ENCODE measurements at regions not wholly inside any gene's neighbourhood (a gene's known extent, or its start where the extent isn't known, plus 50 kb on each side); places are given as distances from the start of the nearest gene placed in this dataset.

GRCh38 chr13:22934744-22935523 lies 245.8 kb upstream of the SGCG start:
- Histone ChIP-seq H3K9me3 (no peaks in the 10 kb centered on the region), H3K4me1 (no peaks in the 10 kb centered on the region), H3K27me3 (no peaks in the 10 kb centered on the region), H3K36me3 (no peaks in the 10 kb centered on the region), H3K4me3 (no peak overlapping the region), H3K27ac (no peak overlapping the region)
- intact Hi-C loops (cut with DNase I; ENCODE audit: low total_unique reads) = no loop called here
- no peak for TF ChIP-seq CTCF (IDR thresholded peaks at IDR 0.05)
- WGBS, 5 donors = 88 to 94% (median 93%) methylated on average over 21 to 24 of the region's 25 CpGs
- DNase-seq = no peak

- no peak for DNase-seq
- TF ChIP-seq POLR2AphosphoS5 (IDR thresholded peaks at IDR 0.05) = no peak
- TF ChIP-seq CTCF (IDR thresholded peaks at IDR 0.05) = no peak
- no peak for TF ChIP-seq EP300 (IDR thresholded peaks at IDR 0.05)
- TF ChIP-seq POLR2A (IDR thresholded peaks at IDR 0.05) = no peak
- intact Hi-C loops (cut with DNase I; ENCODE audit: low total_unique reads) = no loop called here
- Histone ChIP-seq H3K27me3 (peaks cover 0 to 5% (median 0%) of the 10 kb centered on the region in 3 donors), H3K9me3 (no peaks in the 10 kb centered on the region), H3K27ac (no peak overlapping the region), H3K4me1 (no peaks in the 10 kb centered on the region), H3K4me3 (no peak overlapping the region), H3K36me3 (no peaks in the 10 kb centered on the region)
- 67 to 76% (median 73%) methylated on average over 8 to 11 of the region's 11 CpGs for WGBS, 5 donors
These were observed 244.6 kb upstream of the SGCG start for GRCh38 chr13:22936228-22936627.

GRCh38 chr13:22937241-22937640 lies 243.5 kb upstream of the SGCG start:
- Histone ChIP-seq H3K27ac (no peak overlapping the region), H3K4me1 (no peaks in the 10 kb centered on the region), H3K4me3 (no peak overlapping the region), H3K9me3 (no peaks in the 10 kb centered on the region), H3K36me3 (no peaks in the 10 kb centered on the region), H3K27me3 (peaks cover 0 to 5% (median 0%) of the 10 kb centered on the region in 3 donors)
- TF ChIP-seq POLR2A (IDR thresholded peaks at IDR 0.05) = no peak
- no peak for TF ChIP-seq CTCF (IDR thresholded peaks at IDR 0.05)
- no peak for TF ChIP-seq POLR2AphosphoS5 (IDR thresholded peaks at IDR 0.05)
- no peak for TF ChIP-seq EP300 (IDR thresholded peaks at IDR 0.05)
- intact Hi-C loops (cut with DNase I; ENCODE audit: low total_unique reads) = no loop called here
- DNase-seq = no peak
- WGBS, 5 donors = 74 to 89% (median 83%) methylated on average over 12 to 13 of the region's 13 CpGs

GRCh38 chr13:22937953-22938352 lies 242.8 kb upstream of the SGCG start:
- no peaks in the 10 kb centered on the region for H3K4me1 ChIP-seq
- WGBS, 5 donors = 84 to 93% (median 91%) methylated on average over 5 of the region's 5 CpGs
- H3K9me3 ChIP-seq = no peaks in the 10 kb centered on the region
- no peaks in the 10 kb centered on the region for H3K36me3 ChIP-seq
- TF ChIP-seq POLR2A (IDR thresholded peaks at IDR 0.05) (no peak), POLR2AphosphoS5 (IDR thresholded peaks at IDR 0.05) (no peak), EP300 (IDR thresholded peaks at IDR 0.05) (no peak), CTCF (IDR thresholded peaks at IDR 0.05) (no peak)
- intact Hi-C loops (cut with DNase I; ENCODE audit: low total_unique reads) = no loop called here
- H3K4me3 ChIP-seq = no peak overlapping the region
- peaks cover 0 to 5% (median 0%) of the 10 kb centered on the region in 3 donors for H3K27me3 ChIP-seq
- no peak overlapping the region for H3K27ac ChIP-seq
- DNase-seq = no peak
